A673 (cell line): ENCODE measurements at regions not wholly inside any gene's neighbourhood (a gene's known extent, or its start where the extent isn't known, plus 50 kb on each side); places are given as distances from the start of the nearest gene placed in this dataset.

Experiments
- BruUV-seq: library from RNA; stranded (reverse); fragments of 400-500 nt; replicated peaks from 2 replicates; lab custom pipeline; 2021; lab: Mats Ljungman, UMichigan
- CTCF ChIA-PET: fragments of 300-600 bp; sonication (Branson Sonifier 250); formaldehyde crosslinking; loops from one replicate; lab custom pipeline; 2022; ENCODE audit warnings: antibody characterized with exemption; lab: Charles Lee
- POLR2A ChIA-PET: fragments of 300-600 bp; sonication (Branson Sonifier 250); formaldehyde crosslinking; loops from one replicate; lab custom pipeline; 2022; ENCODE audit warnings: antibody characterized with exemption; ENCODE audit not compliant: low non-redundant PET; lab: Charles Lee
- DNase-seq: peaks from one replicate; pipeline ENCODE4 v3.0.0-alpha.2; 2015; ENCODE audit warnings: low spot score
- H3K27ac ChIP-seq: fragments of 200-600 bp; sonication (generic); 2 replicates; pipeline ENCODE4 v1.5.1; 2016; ENCODE audit warnings: mixed run types, low read depth, mild to moderate bottlenecking, mixed read lengths, antibody characterized with exemption, low read length; ENCODE audit not compliant: poor library complexity, severe bottlenecking
- H3K27me3 ChIP-seq: fragments of 200-600 bp; sonication (generic); replicated peaks from 2 replicates; pipeline ENCODE4 v1.6.1; 2017; ENCODE audit warnings: mixed run types, low read depth, mild to moderate bottlenecking, mixed read lengths, antibody characterized with exemption, low read length; ENCODE audit not compliant: insufficient read depth, poor library complexity
- H3K36me3 ChIP-seq: fragments of 200-600 bp; sonication (generic); 2 replicates; pipeline ENCODE4 v1.6.1; 2016; ENCODE audit warnings: mixed run types, mild to moderate bottlenecking, mixed read lengths, antibody characterized with exemption, low read length; ENCODE audit not compliant: insufficient read depth, poor library complexity, severe bottlenecking
- H3K4me1 ChIP-seq: fragments of 200-600 bp; sonication (generic); 2 replicates; pipeline ENCODE4 v1.6.1; 2017; ENCODE audit warnings: mixed run types, mild to moderate bottlenecking, mixed read lengths, antibody characterized with exemption, low read length; ENCODE audit not compliant: insufficient read depth, poor library complexity, severe bottlenecking
- H3K4me3 ChIP-seq: fragments of 200-600 bp; sonication (generic); 2 replicates; pipeline ENCODE4 v1.5.1; 2016; ENCODE audit warnings: low read depth, mixed run types, mild to moderate bottlenecking, mixed read lengths, low read length; ENCODE audit not compliant: poor library complexity, severe bottlenecking
- H3K9me3 ChIP-seq: fragments of 200-600 bp; sonication (generic); 2 replicates; pipeline ENCODE4 v1.6.1; 2016; ENCODE audit warnings: mixed run types, low read depth, mild to moderate bottlenecking, mixed read lengths, antibody characterized with exemption, low read length; ENCODE audit not compliant: poor library complexity, severe bottlenecking
- EZH2 ChIP-seq: fragments of 200-600 bp; sonication (generic); IDR thresholded peaks from 2 replicates; pipeline ENCODE4 v1.6.1; 2017; ENCODE audit warnings: borderline replicate concordance, low read depth, mild to moderate bottlenecking, mixed read lengths, antibody characterized with exemption, low read length; ENCODE audit not compliant: poor library complexity, severe bottlenecking
- intact Hi-C: fragments of 100-400 bp; cut with micrococcal nuclease; formaldehyde crosslinking; loops from one replicate; pipeline ENCODE4 v1.10.0; 2022; ENCODE audit not compliant: unreplicated experiment
- TF ChIP-seq, protein P1 (sequence below): fragments of 300-800, 200-600 bp; sonication (generic); conservative IDR thresholded peaks from 2 replicates; pipeline ENCODE4 v1.5.1; 2017; ENCODE audit warnings: low read depth, mild to moderate bottlenecking, antibody characterized with exemption, low read length, moderate library complexity, mixed read lengths

DNA sequence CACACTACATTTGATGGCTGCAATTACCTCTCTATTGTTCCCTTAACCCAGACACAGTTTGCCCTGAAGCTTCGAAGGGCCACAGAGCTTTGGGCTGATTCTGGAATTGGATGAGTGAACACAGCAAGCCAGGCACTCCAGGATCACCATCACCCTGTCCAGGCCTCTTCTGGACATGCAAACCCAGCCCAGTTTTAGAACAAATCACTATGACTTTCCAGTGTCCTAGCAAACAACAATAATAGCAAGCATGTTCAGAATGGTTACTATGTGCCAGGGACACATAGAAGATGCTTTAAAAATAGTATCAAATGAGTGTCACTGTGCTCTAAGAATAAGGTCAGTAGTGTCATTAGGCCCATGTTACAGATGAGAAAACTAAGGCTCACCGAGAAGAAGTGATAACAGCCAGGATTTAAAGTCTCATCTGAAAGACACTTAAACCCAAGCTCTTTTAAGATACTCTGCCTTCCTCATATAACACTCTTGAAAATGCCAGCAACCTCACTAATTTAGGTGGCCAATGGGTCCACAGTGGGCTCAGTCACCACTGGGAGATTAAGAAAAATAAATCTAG, 191.7 kb upstream of the STK17B start:
- Histone ChIP-seq H3K9me3 (no peaks in the 10 kb centered on the region), H3K4me3 (no peak overlapping the region), H3K36me3 (no peaks in the 10 kb centered on the region), H3K4me1 (peaks cover 8% of the 10 kb centered on the region), H3K27me3 (no peaks in the 10 kb centered on the region), H3K27ac (no peak overlapping the region)
- POLR2A ChIA-PET: no interaction called here
- BruUV-seq: no TSS peak
- intact Hi-C loops: no loop called here
- CTCF ChIA-PET: no interaction called here
- TF ChIP-seq, protein P1, sequence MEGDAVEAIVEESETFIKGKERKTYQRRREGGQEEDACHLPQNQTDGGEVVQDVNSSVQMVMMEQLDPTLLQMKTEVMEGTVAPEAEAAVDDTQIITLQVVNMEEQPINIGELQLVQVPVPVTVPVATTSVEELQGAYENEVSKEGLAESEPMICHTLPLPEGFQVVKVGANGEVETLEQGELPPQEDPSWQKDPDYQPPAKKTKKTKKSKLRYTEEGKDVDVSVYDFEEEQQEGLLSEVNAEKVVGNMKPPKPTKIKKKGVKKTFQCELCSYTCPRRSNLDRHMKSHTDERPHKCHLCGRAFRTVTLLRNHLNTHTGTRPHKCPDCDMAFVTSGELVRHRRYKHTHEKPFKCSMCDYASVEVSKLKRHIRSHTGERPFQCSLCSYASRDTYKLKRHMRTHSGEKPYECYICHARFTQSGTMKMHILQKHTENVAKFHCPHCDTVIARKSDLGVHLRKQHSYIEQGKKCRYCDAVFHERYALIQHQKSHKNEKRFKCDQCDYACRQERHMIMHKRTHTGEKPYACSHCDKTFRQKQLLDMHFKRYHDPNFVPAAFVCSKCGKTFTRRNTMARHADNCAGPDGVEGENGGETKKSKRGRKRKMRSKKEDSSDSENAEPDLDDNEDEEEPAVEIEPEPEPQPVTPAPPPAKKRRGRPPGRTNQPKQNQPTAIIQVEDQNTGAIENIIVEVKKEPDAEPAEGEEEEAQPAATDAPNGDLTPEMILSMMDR: no peak
- TF ChIP-seq EZH2: no peak
- no peak for DNase-seq

DNA sequence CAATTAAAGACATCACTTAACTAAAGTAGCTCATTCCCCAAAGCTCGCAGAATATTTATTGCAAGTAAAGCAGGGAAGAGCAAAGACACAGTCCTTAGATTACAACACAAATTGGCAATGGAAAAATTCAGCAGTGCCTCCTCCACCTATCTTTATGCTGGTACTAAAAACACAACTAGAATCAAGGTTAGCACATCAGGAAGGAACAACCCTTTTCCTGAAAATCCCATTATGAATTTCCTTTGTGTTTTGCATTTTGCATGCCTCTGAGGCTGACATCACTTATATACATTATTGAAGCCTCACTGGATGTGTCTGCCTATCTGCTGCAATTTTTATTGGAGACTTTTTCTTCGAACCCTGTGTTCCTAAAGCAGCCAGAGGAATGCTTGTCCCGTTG, 193.8 kb upstream of the STK17B start:
- Histone ChIP-seq H3K4me1 (peaks cover 8% of the 10 kb centered on the region), H3K9me3 (no peaks in the 10 kb centered on the region), H3K36me3 (no peaks in the 10 kb centered on the region), H3K27ac (no peak overlapping the region), H3K4me3 (no peak overlapping the region), H3K27me3 (no peaks in the 10 kb centered on the region)
- DNase-seq: peak; percentile 10
- ChIA-PET POLR2A (no interaction called here), CTCF (no interaction called here)
- TF ChIP-seq, protein P1: no peak
- no peak for TF ChIP-seq EZH2
- intact Hi-C loops: no loop called here
- no TSS peak for BruUV-seq

DNA sequence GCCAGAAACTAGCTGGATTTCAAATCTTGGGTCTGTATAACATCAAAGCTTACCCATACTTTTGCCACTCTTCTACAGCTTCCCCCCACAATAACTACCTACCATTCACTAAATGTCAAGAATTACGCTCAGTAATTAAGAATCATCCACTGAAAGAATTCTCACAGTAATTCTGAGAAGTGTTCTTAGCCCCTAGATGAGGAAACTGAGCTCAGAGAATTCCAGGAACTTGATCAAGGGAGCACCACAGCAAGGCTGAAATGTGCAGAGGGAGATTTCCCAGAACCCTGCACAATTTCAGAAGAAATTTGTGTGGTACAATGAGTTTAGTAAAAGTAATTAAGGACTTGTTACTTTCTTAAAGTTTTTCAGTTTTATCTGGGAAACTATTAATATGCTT, 194.5 kb upstream of the STK17B start:
- peaks cover 8% of the 10 kb centered on the region for H3K4me1 ChIP-seq
- no peak for DNase-seq
- TF ChIP-seq EZH2: no peak
- TF ChIP-seq, protein P1: no peak
- H3K27me3 ChIP-seq: no peaks in the 10 kb centered on the region
- no peaks in the 10 kb centered on the region for H3K9me3 ChIP-seq
- no peak overlapping the region for H3K27ac ChIP-seq
- no peaks in the 10 kb centered on the region for H3K36me3 ChIP-seq
- POLR2A ChIA-PET: interaction anchor here (0.7 kb wide), 1 partner anchor 682 kb away, joined by 3 read pairs; no protein-coding TSS in a partner anchor
- intact Hi-C loops: no loop called here
- CTCF ChIA-PET: no interaction called here
- no TSS peak for BruUV-seq
- no peak overlapping the region for H3K4me3 ChIP-seq
